T-helper 2 cell treated with Interferon-gamma antibody and Interleukin-4, amounts not matched to agents 5 μg/mL and 100 μg/mL, for 36 hours (primary cell): ENCODE measurements at regions not wholly inside any gene's neighbourhood (a gene's known extent, or its start where the extent isn't known, plus 50 kb on each side); places are given as distances from the start of the nearest gene placed in this dataset.

ENCODE experiments used
- DNase-seq: peaks from one replicate; pipeline ENCODE4 v3.0.0; 2021; ENCODE audit warnings: low spot score
- H3K27ac Mint-ChIP-seq: one replicate; pipeline ENCODE4 v1.8.0; 2021; ENCODE audit warnings: mild to moderate bottlenecking, mixed read lengths
- H3K27me3 Mint-ChIP-seq: one replicate; pipeline ENCODE4 v1.8.0; 2021; ENCODE audit warnings: low read depth, mixed read lengths
- H3K36me3 Mint-ChIP-seq: one replicate; pipeline ENCODE4 v1.8.0; 2021; ENCODE audit warnings: low read depth, mixed read lengths
- H3K4me1 Mint-ChIP-seq: one replicate; pipeline ENCODE4 v1.8.0; 2021; ENCODE audit warnings: low read depth, mixed read lengths
- H3K4me3 Mint-ChIP-seq: one replicate; pipeline ENCODE4 v1.8.0; 2022; ENCODE audit warnings: mild to moderate bottlenecking, moderate library complexity, mixed read lengths
- H3K9me3 Mint-ChIP-seq: one replicate; pipeline ENCODE4 v1.8.0; 2021; ENCODE audit warnings: mixed read lengths

DNA sequence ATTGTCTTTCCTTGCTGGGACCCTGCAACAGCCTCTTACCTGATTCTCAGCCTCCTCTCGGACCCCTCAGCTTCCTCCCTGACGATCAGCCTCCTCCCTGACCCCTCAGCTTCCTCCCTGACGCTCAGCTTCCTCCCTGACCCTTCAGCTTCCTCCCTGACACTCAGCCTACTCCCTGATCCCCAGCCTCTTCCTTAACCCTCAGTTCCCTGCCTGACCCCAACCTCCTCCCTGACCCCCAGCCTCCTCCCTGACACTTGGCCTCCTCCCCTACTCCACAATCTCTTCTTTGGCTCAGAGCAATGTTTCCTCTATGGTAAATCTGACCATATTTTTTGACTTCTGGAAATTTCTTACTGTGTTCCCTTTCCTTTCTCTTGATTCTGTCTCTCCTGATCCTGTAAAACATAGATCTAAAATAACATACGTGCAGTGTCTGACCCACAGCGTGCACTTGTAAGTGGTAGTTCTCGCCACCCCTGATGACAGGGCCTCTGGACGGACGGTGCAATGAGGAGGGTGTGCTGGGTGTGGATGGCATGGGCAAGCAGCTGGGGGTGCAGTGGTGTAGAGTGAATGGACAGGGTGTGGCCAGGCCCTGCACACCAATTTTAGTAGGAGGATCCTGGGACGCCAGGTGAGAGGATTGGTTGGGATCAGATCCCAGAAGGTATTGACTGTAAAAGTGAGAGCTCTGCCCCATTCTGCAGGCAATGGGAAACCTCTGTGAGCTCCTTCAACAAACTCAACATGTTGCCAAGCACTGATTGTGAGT lies 264.1 kb downstream of the FOXD2 start:
- Mint-ChIP-seq H3K36me3 (no peaks in the 10 kb centered on the region), H3K4me3 (no peak overlapping the region), H3K9me3 (no peaks in the 10 kb centered on the region), H3K27me3 (peaks cover 22% of the 10 kb centered on the region), H3K4me1 (no peaks in the 10 kb centered on the region), H3K27ac (no peak overlapping the region)
- no peak for DNase-seq

DNA sequence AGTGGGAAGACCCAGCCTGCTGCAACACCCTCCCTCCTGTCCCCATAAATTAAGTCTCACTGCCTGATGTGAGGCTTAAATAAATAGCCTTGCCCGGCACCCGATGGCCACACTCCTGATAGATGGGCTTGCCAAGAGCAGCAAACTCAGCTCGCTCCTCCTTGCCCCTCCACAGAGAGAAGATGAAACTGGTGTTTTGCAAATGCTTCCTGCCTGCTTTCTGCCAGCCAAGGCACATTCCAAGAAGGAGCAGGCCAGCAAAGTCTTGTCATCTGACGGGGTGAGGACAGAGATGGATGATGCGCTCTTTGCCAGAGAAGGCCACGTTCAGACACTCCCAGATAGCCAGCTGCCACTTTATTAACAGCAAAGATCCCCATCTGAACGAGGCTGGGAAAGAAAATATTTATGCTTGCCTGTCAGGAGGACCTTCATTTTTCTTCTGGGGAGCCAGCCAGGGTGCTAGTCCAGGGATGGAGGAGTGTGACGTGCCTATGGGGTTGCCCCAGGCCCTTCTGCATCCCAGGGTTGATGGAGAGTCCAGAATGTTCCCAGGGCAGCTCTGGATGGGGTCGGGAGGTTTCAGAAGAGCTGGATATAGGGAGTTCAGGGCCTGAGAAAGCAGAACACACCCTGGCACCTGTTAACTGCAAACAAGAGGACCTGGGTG lies 265.4 kb downstream of the FOXD2 start:
- Mint-ChIP-seq H3K27ac (no peak overlapping the region), H3K36me3 (peaks cover 1% of the 10 kb centered on the region), H3K9me3 (no peaks in the 10 kb centered on the region), H3K4me3 (no peak overlapping the region), H3K4me1 (peaks cover 2% of the 10 kb centered on the region), H3K27me3 (peaks cover 33% of the 10 kb centered on the region)
- DNase-seq = no peak

DNA sequence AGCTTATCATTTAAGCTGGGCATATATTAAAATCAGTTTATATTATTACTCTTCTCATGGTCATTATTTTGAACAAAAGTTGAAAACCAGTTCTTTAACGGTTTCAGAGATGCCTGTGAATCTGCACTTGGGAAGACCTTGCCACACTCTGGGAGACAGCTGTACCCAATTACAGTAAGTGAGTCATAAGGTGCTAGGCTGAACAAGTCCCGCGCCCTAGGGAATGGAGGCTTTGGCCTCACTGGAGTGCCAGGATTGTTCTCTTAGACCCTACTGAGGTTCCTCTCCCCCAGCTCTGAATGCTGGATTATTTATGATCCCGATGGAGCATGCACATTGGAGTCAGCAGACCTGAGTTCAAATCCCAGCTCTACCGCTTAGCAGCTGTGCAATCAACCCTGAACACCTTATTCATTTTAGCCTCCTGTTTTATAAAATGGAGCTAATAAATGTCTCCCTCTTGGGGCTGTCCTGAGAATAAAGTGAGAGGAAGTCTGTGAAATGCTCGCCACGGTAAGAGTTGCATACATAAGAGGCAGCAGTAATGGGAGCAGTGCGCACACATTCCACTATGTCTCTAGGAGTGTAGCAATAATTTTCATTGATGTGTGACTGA lies 266.2 kb downstream of the FOXD2 start:
- H3K27ac Mint-ChIP-seq = no peak overlapping the region
- no peaks in the 10 kb centered on the region for H3K9me3 Mint-ChIP-seq
- no peak for DNase-seq
- H3K4me1 Mint-ChIP-seq = peaks cover 2% of the 10 kb centered on the region
- no peak overlapping the region for H3K4me3 Mint-ChIP-seq
- peaks cover 38% of the 10 kb centered on the region for H3K27me3 Mint-ChIP-seq
- H3K36me3 Mint-ChIP-seq = peaks cover 1% of the 10 kb centered on the region

DNA sequence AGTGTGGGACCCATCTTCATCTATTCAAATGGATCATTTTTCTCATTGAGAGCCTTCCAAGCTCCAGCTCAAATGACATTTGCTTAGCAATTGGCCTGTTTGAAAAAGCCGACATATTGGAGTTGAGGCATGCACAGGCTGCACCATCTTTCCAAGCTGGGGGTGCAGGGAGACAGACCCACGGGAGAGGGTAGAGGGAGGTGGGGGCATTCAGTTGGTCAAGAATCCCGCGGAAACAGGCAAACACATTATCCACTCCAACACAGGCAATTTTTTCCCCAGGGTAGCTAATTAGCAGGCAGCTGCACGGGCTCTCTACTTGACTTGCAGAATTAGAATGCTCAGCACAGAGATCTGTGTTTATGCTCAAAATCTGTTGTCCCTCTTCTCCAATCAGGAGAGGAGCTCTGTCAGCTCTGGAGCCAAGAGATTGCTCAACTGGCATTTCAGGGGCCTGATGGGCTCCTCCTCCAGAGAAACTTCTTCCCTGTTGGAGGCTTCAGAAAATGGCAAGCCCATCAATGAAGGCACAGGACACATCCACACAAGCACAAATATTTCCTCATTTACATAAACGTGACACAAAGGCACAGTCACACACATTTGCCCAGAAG lies 267.8 kb downstream of the FOXD2 start:
- Mint-ChIP-seq H3K27me3 (peaks cover 50% of the 10 kb centered on the region), H3K4me1 (peaks cover 2% of the 10 kb centered on the region), H3K36me3 (peaks cover 1% of the 10 kb centered on the region), H3K27ac (no peak overlapping the region), H3K4me3 (no peak overlapping the region), H3K9me3 (no peaks in the 10 kb centered on the region)
- DNase-seq = no peak

DNA sequence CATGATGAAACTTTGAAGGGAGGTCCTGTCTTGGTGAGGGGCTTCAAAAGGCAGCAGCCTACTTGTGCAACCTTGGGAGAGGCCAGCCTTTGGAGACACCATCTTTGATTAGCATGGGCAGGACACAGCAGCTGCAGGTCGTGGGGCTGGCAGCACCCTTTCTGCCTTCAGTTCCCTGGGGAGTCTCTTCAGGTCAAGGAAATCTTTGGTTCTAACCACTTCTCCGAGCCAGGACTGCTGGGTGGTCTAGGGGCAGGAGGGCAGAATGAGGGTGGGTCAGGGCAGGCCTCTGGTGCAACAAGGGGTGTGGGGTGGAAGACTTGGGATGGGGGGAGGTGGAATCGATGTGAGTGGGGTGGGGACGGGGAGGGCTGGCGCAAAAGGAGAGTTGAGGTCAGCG lies 269.7 kb downstream of the FOXD2 start:
- no peak for DNase-seq
- Mint-ChIP-seq H3K4me3 (no peak overlapping the region), H3K27me3 (peaks cover 58% of the 10 kb centered on the region), H3K27ac (no peak overlapping the region), H3K36me3 (peaks cover 1% of the 10 kb centered on the region), H3K4me1 (peaks cover 2% of the 10 kb centered on the region), H3K9me3 (no peaks in the 10 kb centered on the region)

DNA sequence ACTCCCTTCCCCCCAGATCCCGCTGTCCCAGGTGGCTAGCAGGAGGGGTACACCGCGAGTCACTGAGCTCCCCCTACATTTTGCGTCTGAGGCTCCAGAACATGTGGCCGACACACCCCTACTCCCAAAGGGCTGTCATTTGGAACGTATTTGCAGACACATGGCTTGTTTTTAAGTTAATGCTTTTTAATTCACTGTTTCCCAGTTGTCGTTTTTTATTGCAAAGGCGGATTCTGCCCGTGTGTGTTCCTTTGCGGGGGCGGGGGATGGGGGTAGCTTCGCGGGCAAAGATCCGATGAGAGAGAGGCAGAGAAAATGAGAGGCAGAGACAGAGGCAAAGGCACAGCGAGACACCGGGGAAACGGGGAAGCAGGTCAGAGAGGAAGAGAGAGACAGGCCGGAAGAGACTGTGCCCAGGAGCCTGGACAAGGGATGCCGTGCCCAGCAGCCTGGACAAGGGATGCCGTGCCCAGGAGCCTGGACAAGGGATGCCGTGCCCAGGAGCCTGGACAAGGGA lies 270.2 kb downstream of the FOXD2 start:
- Mint-ChIP-seq H3K4me3 (no peak overlapping the region), H3K36me3 (peaks cover 1% of the 10 kb centered on the region), H3K27ac (peak overlapping the region; percentile 65), H3K4me1 (peaks cover 2% of the 10 kb centered on the region), H3K9me3 (no peaks in the 10 kb centered on the region), H3K27me3 (peaks cover 64% of the 10 kb centered on the region)
- no peak for DNase-seq

DNA sequence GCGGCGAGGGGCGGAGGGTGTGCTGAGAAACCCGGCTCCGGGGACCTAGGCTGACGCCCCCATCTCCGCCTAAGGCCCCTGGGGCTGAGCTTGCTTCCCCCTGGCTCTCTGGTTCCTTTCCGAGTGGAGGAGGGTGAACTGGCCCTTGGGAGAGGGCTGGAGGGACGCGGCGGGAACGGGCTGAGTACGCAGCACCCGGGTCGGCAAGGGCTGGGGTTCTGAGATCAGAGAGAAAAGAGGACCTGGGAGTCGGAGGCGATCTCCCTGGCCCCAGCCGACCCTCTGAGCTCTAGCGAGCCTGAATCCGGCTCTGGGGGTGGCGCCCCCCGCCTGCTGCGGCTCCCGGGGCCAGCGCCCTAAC lies 270.8 kb downstream of the FOXD2 start:
- Mint-ChIP-seq H3K27ac (no peak overlapping the region), H3K27me3 (peaks cover 68% of the 10 kb centered on the region), H3K4me3 (no peak overlapping the region)

DNA sequence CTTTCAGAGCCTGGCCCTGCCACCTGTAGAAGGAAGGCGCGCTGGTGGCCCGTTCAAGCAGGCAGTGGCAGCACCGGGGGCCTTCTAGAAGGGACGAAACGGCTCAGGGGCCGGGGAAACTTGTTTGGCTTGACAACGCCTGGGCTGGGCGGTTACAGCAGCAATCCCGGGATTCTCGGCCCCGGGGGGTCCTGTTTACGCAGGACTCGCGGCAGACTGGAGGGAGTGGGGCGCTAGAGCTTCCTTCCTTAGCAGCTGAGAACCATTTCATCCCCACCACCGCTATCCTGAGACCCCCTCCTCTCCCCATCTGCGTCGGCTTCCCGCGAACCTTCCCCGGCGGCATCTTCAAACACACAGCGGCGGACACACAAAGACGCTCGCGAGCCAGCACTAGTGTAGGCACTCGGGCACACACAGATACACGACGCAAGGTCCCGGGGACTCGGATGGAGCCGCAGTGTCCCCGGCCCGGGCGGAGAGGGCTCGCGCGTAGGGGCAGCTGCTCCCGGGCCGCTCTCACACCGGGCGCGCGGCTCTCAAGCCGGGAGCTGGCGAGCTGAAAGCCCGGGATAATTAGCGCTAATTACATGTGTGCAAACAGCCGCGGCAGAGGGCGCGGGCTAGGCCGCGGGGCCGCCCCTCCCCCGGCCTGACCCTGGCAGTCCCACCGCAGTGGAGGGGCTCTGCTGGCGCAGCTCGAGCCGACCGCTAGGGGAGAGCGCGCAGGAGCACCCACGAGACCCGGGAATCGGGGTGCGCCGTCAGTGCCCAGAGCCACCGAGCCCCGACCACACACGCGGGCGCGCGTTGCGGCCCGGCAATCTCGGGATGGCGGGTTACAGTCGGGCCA lies 271.4 kb downstream of the FOXD2 start:
- Mint-ChIP-seq H3K27ac (no peak overlapping the region), H3K36me3 (peaks cover 1% of the 10 kb centered on the region), H3K9me3 (no peaks in the 10 kb centered on the region), H3K4me1 (peaks cover 2% of the 10 kb centered on the region), H3K4me3 (no peak overlapping the region), H3K27me3 (peaks cover 74% of the 10 kb centered on the region)
- DNase-seq = no peak

More for the DNA sequence above, 270.8 kb downstream of the FOXD2 start:
- Mint-ChIP-seq H3K4me1 (peaks cover 2% of the 10 kb centered on the region), H3K36me3 (peaks cover 1% of the 10 kb centered on the region), H3K9me3 (no peaks in the 10 kb centered on the region)
- DNase-seq = no peak

DNA sequence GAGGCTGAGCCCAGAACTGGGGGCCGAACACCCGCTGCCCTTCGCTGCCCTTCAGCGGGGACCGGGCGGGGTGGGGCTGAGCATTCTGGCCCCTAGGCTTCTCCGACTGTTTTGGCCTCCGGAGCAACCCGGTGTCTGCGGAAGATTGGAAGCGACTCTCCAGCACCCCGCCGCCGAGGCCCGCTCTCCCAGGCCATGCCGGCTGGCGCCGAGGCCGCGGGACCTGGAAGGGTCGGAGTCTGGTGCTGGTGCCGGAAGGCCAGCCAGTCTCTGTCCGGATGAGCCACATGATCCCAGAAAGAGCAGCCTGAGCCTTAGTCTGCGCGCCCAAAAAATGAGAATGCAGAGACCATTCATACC lies 272.0 kb downstream of the FOXD2 start:
- peaks cover 72% of the 10 kb centered on the region for H3K27me3 Mint-ChIP-seq
- H3K27ac Mint-ChIP-seq = no peak overlapping the region
- no peak for DNase-seq
- peaks cover 2% of the 10 kb centered on the region for H3K4me1 Mint-ChIP-seq
- H3K36me3 Mint-ChIP-seq = peaks cover 1% of the 10 kb centered on the region
- H3K4me3 Mint-ChIP-seq = no peak overlapping the region
- H3K9me3 Mint-ChIP-seq = no peaks in the 10 kb centered on the region

DNA sequence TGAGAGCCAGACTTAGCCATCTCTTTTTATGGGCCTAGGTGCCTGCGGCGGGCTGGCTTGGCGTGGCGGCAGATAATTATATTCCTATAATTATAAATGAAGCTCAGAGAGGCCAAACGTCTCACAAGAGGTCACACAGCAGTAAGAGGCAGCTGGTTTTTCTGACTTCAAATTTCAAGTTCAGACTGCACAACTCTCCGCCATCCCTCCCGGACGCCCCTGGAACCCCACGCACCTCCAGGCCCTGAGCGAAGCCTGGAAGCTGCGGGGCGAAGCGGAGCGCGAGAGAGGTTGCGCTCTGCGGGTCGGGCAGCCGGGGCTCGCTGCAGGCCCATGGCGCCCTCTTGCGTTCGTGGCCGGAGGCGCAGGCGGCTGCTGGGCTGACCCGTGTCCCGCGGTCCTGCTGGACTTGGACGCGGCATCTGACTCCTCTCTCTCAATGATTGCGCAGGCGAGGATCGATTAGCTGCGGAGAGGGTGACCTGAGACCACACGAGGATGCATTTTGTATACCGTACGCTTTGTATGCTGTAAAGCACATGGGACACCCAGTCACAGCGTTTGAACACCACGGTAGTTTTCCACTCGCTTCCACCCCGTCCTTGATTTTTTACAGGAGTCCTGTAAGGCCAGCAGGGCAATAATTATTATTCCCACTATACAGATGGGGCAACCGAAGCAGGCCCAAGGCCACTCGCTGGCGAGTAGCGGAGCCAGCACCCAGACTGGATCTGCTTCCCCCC lies 272.7 kb downstream of the FOXD2 start:
- peaks cover 1% of the 10 kb centered on the region for H3K36me3 Mint-ChIP-seq
- H3K27ac Mint-ChIP-seq = no peak overlapping the region
- H3K9me3 Mint-ChIP-seq = no peaks in the 10 kb centered on the region
- H3K4me1 Mint-ChIP-seq = peaks cover 2% of the 10 kb centered on the region
- DNase-seq = peak; percentile 55
- H3K4me3 Mint-ChIP-seq = no peak overlapping the region
- H3K27me3 Mint-ChIP-seq = peaks cover 76% of the 10 kb centered on the region
